NB4 (cell line): ENCODE measurements at regions not wholly inside any gene's neighbourhood (a gene's known extent, or its start where the extent isn't known, plus 50 kb on each side); places are given as distances from the start of the nearest gene placed in this dataset.

Source experiments
- POLR2A ChIP-seq: IDR thresholded peaks from 2 replicates; pipeline ENCODE4 v1.6.1; 2011; ENCODE audit warnings: mild to moderate bottlenecking; ENCODE audit not compliant: insufficient read length; ENCODE audit errors: extremely low read depth
- TF ChIP-seq, protein P1 (sequence below): IDR thresholded peaks from one replicate; pipeline ENCODE4 v1.5.1; 2012; ENCODE audit warnings: low read depth, low read length

DNA sequence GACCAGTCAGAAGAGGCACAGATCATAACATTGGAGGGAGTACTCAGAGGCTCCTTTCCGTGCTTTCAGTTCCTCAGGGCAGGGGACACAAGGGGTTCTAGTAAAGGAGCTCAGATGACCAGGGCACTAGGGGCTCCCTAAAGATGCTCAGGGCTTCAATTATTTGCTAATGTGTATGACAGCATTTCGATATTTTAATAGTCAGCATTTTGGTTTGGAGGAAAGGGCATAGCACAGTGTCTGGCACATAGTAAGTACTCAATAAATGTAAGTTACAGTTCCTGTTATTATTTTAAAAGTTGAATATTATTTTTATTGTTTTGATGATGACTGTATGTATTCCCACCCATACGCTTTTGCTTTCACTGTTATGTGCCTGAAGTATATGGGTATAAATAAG, 260.0 kb downstream of the REEP3 start:
- no peak for TF ChIP-seq POLR2A
- TF ChIP-seq, protein P1, sequence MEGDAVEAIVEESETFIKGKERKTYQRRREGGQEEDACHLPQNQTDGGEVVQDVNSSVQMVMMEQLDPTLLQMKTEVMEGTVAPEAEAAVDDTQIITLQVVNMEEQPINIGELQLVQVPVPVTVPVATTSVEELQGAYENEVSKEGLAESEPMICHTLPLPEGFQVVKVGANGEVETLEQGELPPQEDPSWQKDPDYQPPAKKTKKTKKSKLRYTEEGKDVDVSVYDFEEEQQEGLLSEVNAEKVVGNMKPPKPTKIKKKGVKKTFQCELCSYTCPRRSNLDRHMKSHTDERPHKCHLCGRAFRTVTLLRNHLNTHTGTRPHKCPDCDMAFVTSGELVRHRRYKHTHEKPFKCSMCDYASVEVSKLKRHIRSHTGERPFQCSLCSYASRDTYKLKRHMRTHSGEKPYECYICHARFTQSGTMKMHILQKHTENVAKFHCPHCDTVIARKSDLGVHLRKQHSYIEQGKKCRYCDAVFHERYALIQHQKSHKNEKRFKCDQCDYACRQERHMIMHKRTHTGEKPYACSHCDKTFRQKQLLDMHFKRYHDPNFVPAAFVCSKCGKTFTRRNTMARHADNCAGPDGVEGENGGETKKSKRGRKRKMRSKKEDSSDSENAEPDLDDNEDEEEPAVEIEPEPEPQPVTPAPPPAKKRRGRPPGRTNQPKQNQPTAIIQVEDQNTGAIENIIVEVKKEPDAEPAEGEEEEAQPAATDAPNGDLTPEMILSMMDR, result no peak
